OCI-LY3 (cell line): ENCODE measurements at regions not wholly inside any gene's neighbourhood (a gene's known extent, or its start where the extent isn't known, plus 50 kb on each side); places are given as distances from the start of the nearest gene placed in this dataset.

ENCODE experiments used
- CTCF ChIP-seq: fragments of 200-600, 300-600 bp; sonication (generic); IDR thresholded peaks from 2 replicates; pipeline ENCODE4 v1.5.1; 2014; ENCODE audit warnings: antibody characterized with exemption, low read length, low read depth
- EZH2phosphoT487 ChIP-seq: fragments of 200-600 bp; shearing (Covaris generic); IDR thresholded peaks from 2 replicates; pipeline ENCODE4 v1.6.1; 2018; ENCODE audit warnings: antibody characterized with exemption, mixed run types, low read depth

GRCh38 chr10:78542521-78542920 is 508.9 kb downstream of the RPS24 start:
- TF ChIP-seq CTCF (no peak), EZH2phosphoT487 (no peak)
